HCT116 (cell line): ENCODE measurements at regions not wholly inside any gene's neighbourhood (a gene's known extent, or its start where the extent isn't known, plus 50 kb on each side); places are given as distances from the start of the nearest gene placed in this dataset.

ENCODE experiments used
- EGR1 ChIP-seq: IDR thresholded peaks from 2 replicates; pipeline ENCODE4 v1.6.1; 2012; ENCODE audit warnings: low read depth
- EZH2 ChIP-seq: fragments of 200-600 bp; sonication (generic); IDR thresholded peaks from 2 replicates; pipeline ENCODE4 v1.6.1; 2017; ENCODE audit warnings: antibody characterized with exemption, mixed run types
- EZH2phosphoT487 ChIP-seq: fragments of 200-600 bp; IDR thresholded peaks from 2 replicates; pipeline ENCODE4 v1.6.1; 2018; ENCODE audit warnings: antibody characterized with exemption, borderline replicate concordance
- POLR2A ChIP-seq: IDR thresholded peaks from 2 replicates; pipeline ENCODE4 v1.7.0; 2011; ENCODE audit warnings: borderline replicate concordance; ENCODE audit not compliant: insufficient read depth, insufficient read length; ENCODE audit errors: extremely low read depth
- POLR2AphosphoS5 ChIP-seq: IDR thresholded peaks from 2 replicates; pipeline ENCODE4 v1.6.1; 2011; ENCODE audit warnings: mild to moderate bottlenecking, low read depth, low read length, moderate library complexity
- SIN3A ChIP-seq: IDR thresholded peaks from 2 replicates; pipeline ENCODE4 v1.6.1; 2012; ENCODE audit warnings: low read depth
- SRF ChIP-seq: IDR thresholded peaks from 2 replicates; pipeline ENCODE4 v1.6.1; 2012; ENCODE audit warnings: low read depth
- YY1 ChIP-seq: IDR thresholded peaks from 2 replicates; pipeline ENCODE4 v1.6.1; 2011; ENCODE audit warnings: low read length, low read depth, moderate library complexity, mild to moderate bottlenecking; ENCODE audit not compliant: insufficient replicate concordance; ENCODE audit errors: extremely low read depth
- TF ChIP-seq, protein P1 (sequence below), 3 experiments: fragments of 200-600 bp in 1 of 3; sonication (generic) in 1 of 3; IDR thresholded peaks in 2 of 3; conservative IDR thresholded peaks in 1 of 3; 2 replicates each; pipeline ENCODE4 v1.5.1; 2012 to 2017; ENCODE audit warnings: low read depth in 2 of 3, low read length in 2 of 3, antibody characterized with exemption in 1 of 3, borderline replicate concordance in 1 of 3, control low read depth in 1 of 3, mild to moderate bottlenecking in 1 of 3, mixed read lengths in 1 of 3, mixed run types in 1 of 3, moderate library complexity in 1 of 3; ENCODE audit not compliant: insufficient read depth in 1 of 3
- TF ChIP-seq, protein P2 (sequence below): IDR thresholded peaks from 2 replicates; pipeline ENCODE4 v1.6.1; 2011; ENCODE audit warnings: mild to moderate bottlenecking, low read length, moderate library complexity; ENCODE audit not compliant: insufficient replicate concordance; ENCODE audit errors: extremely low read depth
- TF ChIP-seq, protein P3 (sequence below): IDR thresholded peaks from 2 replicates; pipeline ENCODE4 v1.6.1; 2012
- TF ChIP-seq, protein P4 (sequence below): IDR thresholded peaks from 2 replicates; pipeline ENCODE4 v1.6.1; 2012

DNA sequence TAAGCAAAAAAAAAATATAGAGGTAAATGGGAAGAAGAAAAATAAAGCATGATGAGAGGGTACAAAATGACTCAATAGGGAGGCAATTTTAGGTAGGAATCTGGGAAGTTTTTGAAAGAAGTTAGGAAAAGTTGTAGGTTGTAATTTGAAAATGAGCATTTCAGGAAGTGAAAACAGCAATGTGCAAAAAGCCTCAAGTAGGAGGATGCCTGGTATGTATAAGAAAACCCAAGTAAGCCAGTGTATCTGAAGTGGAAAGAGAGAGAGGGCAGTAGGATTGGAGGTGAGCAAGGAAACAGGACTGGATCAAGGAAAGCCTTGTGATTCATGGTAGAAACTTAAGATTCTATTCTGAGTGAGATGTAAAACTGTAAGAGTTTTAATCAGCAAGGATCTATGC is 121.6 kb upstream of the SPRY2 start:
- TF ChIP-seq, protein P1, sequence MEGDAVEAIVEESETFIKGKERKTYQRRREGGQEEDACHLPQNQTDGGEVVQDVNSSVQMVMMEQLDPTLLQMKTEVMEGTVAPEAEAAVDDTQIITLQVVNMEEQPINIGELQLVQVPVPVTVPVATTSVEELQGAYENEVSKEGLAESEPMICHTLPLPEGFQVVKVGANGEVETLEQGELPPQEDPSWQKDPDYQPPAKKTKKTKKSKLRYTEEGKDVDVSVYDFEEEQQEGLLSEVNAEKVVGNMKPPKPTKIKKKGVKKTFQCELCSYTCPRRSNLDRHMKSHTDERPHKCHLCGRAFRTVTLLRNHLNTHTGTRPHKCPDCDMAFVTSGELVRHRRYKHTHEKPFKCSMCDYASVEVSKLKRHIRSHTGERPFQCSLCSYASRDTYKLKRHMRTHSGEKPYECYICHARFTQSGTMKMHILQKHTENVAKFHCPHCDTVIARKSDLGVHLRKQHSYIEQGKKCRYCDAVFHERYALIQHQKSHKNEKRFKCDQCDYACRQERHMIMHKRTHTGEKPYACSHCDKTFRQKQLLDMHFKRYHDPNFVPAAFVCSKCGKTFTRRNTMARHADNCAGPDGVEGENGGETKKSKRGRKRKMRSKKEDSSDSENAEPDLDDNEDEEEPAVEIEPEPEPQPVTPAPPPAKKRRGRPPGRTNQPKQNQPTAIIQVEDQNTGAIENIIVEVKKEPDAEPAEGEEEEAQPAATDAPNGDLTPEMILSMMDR (IDR thresholded peaks at IDR 0.05 in 2 of 3, conservative IDR thresholded peaks at IDR 0.05 in 1 of 3; ENCODE audit: borderline replicate concordance in 1 of 3, insufficient read depth in 1 of 3, low read depth in 2 of 3, low read length in 2 of 3), result no peak
- TF ChIP-seq, protein P2, sequence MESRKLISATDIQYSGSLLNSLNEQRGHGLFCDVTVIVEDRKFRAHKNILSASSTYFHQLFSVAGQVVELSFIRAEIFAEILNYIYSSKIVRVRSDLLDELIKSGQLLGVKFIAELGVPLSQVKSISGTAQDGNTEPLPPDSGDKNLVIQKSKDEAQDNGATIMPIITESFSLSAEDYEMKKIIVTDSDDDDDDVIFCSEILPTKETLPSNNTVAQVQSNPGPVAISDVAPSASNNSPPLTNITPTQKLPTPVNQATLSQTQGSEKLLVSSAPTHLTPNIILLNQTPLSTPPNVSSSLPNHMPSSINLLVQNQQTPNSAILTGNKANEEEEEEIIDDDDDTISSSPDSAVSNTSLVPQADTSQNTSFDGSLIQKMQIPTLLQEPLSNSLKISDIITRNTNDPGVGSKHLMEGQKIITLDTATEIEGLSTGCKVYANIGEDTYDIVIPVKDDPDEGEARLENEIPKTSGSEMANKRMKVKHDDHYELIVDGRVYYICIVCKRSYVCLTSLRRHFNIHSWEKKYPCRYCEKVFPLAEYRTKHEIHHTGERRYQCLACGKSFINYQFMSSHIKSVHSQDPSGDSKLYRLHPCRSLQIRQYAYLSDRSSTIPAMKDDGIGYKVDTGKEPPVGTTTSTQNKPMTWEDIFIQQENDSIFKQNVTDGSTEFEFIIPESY, result no peak
- TF ChIP-seq, protein P3, sequence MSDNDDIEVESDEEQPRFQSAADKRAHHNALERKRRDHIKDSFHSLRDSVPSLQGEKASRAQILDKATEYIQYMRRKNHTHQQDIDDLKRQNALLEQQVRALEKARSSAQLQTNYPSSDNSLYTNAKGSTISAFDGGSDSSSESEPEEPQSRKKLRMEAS, result no peak
- TF ChIP-seq SIN3A (no peak), EZH2 (no peak), EGR1 (no peak), YY1 (no peak), EZH2phosphoT487 (no peak), POLR2AphosphoS5 (no peak), POLR2A (no peak), SRF (no peak)
- TF ChIP-seq, protein P4, sequence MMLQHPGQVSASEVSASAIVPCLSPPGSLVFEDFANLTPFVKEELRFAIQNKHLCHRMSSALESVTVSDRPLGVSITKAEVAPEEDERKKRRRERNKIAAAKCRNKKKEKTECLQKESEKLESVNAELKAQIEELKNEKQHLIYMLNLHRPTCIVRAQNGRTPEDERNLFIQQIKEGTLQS, result no peak
